Loucy (cell line): ENCODE measurements at regions not wholly inside any gene's neighbourhood (a gene's known extent, or its start where the extent isn't known, plus 50 kb on each side); places are given as distances from the start of the nearest gene placed in this dataset.

ENCODE experiments used
- H2AFZ ChIP-seq: fragments of 200-600 bp; sonication (generic); 2 replicates; pipeline ENCODE4 v1.6.0; 2016; ENCODE audit warnings: antibody characterized with exemption, mild to moderate bottlenecking, low read length, moderate library complexity
- H3F3A ChIP-seq: fragments of 200-600 bp; 2 replicates; pipeline ENCODE4 v1.6.0; 2016; ENCODE audit warnings: antibody characterized with exemption, low read depth, mild to moderate bottlenecking
- H3K27me3 ChIP-seq: fragments of 200-600 bp; sonication (generic); 2 replicates; pipeline ENCODE4 v1.6.1; 2014; ENCODE audit warnings: low read length, mild to moderate bottlenecking; ENCODE audit not compliant: insufficient read depth, poor library complexity, severe bottlenecking
- H3K36me3 ChIP-seq: fragments of 200-600 bp; sonication (generic); 2 replicates; pipeline ENCODE4 v1.6.1; 2016; ENCODE audit warnings: low read length; ENCODE audit not compliant: insufficient read depth
- H3K4me1 ChIP-seq: fragments of 200-600 bp; sonication (generic); 2 replicates; pipeline ENCODE4 v1.5.1; 2014; ENCODE audit warnings: low read length, mild to moderate bottlenecking; ENCODE audit not compliant: insufficient read depth, poor library complexity, severe bottlenecking
- H3K4me2 ChIP-seq: fragments of 200-600 bp; sonication (generic); 2 replicates; pipeline ENCODE4 v1.6.0; 2014; ENCODE audit warnings: antibody characterized with exemption, low read length, low read depth, mild to moderate bottlenecking; ENCODE audit not compliant: poor library complexity, severe bottlenecking
- H3K4me3 ChIP-seq: fragments of 200-600 bp; sonication (generic); 2 replicates; pipeline ENCODE4 v1.5.1; 2014; ENCODE audit warnings: low read length, mild to moderate bottlenecking, mixed read lengths; ENCODE audit not compliant: poor library complexity, severe bottlenecking
- H3K79me2 ChIP-seq: fragments of 200-600 bp; sonication (generic); 2 replicates; pipeline ENCODE4 v1.6.1; 2014; ENCODE audit warnings: low read length; ENCODE audit not compliant: insufficient read depth
- H3K9ac ChIP-seq: fragments of 200-600 bp; sonication (generic); 2 replicates; pipeline ENCODE4 v1.6.0; 2014; ENCODE audit warnings: mild to moderate bottlenecking, low read depth, low read length, moderate library complexity; ENCODE audit not compliant: poor library complexity, severe bottlenecking
- H3K9me2 ChIP-seq: fragments of 200-600 bp; sonication (generic); replicated peaks from 2 replicates; pipeline ENCODE4 v1.6.1; 2016; ENCODE audit warnings: low read depth, low read length, mixed read lengths
- H3K9me3 ChIP-seq: fragments of 200-600 bp; sonication (generic); 2 replicates; pipeline ENCODE4 v1.6.1; 2014; ENCODE audit warnings: mild to moderate bottlenecking, antibody characterized with exemption, low read length, low read depth; ENCODE audit not compliant: insufficient read depth
- H4K20me1 ChIP-seq: fragments of 200-600 bp; sonication (generic); 2 replicates; pipeline ENCODE4 v1.6.0; 2014; ENCODE audit warnings: antibody characterized with exemption, low read length, mild to moderate bottlenecking; ENCODE audit not compliant: insufficient read depth, poor library complexity, severe bottlenecking
- EZH2phosphoT487 ChIP-seq: fragments of 200-600 bp; IDR thresholded peaks from 2 replicates; pipeline ENCODE4 v1.6.1; 2018; ENCODE audit warnings: antibody characterized with exemption, mild to moderate bottlenecking, moderate library complexity, borderline replicate concordance
- TF ChIP-seq, protein P1 (sequence below): fragments of 200-600 bp; sonication (generic); conservative IDR thresholded peaks from 2 replicates; pipeline ENCODE4 v1.5.1; 2014; ENCODE audit warnings: mild to moderate bottlenecking, antibody characterized with exemption, low read length

DNA sequence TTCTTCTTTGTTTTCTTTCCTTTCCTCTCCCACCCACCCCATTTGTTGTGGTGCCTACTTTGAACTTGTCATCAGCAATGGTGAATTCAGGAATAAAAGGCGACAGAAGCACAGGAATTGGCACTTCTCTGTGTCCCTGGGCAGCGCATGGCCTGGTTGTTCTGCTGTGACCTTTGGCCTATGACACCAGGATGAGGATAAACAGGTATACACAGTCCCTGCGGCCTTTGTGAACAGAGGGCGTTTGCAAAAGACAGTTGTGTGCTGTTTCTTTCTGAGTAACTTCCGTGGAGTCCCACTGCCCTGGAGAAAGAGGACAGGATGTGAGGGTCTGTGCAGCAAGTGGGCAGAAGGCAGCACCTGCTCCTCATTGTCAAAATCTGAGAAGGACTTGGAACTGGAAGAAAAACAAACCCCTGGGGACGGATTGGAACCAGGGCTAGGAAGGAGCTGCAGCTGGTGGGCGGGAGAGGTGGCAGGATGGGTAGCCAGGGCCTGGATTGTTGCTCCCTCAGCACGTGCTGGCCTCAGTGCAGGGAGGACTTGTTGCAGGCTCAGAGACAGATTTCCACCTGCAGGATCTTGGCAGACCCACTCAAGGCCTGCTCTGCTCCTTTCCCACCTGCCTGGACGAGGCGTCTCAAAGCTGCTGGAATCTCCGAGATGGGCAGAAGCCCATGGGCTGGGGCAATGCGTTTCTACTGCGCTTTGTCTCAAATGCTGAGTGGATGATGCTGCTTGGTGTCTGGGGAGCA lies 159.5 kb downstream of the ACKR3 start:
- H3K9me2 ChIP-seq, result no peaks in the 10 kb centered on the region
- H3K27me3 ChIP-seq, result no peaks in the 10 kb centered on the region
- no peaks in the 10 kb centered on the region for H3K36me3 ChIP-seq
- no peak for TF ChIP-seq EZH2phosphoT487
- TF ChIP-seq, protein P1, sequence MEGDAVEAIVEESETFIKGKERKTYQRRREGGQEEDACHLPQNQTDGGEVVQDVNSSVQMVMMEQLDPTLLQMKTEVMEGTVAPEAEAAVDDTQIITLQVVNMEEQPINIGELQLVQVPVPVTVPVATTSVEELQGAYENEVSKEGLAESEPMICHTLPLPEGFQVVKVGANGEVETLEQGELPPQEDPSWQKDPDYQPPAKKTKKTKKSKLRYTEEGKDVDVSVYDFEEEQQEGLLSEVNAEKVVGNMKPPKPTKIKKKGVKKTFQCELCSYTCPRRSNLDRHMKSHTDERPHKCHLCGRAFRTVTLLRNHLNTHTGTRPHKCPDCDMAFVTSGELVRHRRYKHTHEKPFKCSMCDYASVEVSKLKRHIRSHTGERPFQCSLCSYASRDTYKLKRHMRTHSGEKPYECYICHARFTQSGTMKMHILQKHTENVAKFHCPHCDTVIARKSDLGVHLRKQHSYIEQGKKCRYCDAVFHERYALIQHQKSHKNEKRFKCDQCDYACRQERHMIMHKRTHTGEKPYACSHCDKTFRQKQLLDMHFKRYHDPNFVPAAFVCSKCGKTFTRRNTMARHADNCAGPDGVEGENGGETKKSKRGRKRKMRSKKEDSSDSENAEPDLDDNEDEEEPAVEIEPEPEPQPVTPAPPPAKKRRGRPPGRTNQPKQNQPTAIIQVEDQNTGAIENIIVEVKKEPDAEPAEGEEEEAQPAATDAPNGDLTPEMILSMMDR, result no peak
- H3K4me1 ChIP-seq, result no peaks in the 10 kb centered on the region
- no peak overlapping the region for H3K9ac ChIP-seq
- H3K9me3 ChIP-seq, result no peaks in the 10 kb centered on the region
- no peak overlapping the region for H3K4me3 ChIP-seq
- H4K20me1 ChIP-seq, result no peaks in the 10 kb centered on the region
- no peak overlapping the region for H2AFZ ChIP-seq
- H3K4me2 ChIP-seq, result no peak overlapping the region
- no peaks in the 10 kb centered on the region for H3K79me2 ChIP-seq
- no peaks in the 10 kb centered on the region for H3F3A ChIP-seq

DNA sequence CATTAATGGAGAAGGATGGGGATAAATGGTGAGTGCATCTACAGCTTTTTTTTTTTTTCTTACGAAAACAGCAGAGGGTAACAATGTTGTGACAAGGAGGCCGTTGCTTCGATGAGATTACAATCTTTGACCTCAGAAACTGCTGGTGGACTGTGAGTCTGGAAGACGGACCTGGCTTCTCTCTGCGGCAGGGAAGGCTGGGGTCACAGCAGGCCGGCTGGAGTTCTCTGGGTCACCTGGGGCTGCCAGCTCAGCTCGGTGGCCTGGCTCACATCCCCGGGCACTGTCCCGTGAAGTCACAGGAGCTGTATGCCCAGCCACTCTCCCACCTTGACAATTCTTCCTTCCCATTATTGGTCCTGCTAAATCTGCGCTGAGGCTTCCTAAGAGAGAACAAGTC lies 160.8 kb downstream of the ACKR3 start:
- Histone ChIP-seq H3K4me3 (no peak overlapping the region), H2AFZ (no peak overlapping the region), H3K4me1 (no peaks in the 10 kb centered on the region), H3K9ac (no peak overlapping the region), H4K20me1 (no peaks in the 10 kb centered on the region), H3K9me2 (no peaks in the 10 kb centered on the region), H3K27me3 (no peaks in the 10 kb centered on the region), H3K79me2 (no peaks in the 10 kb centered on the region), H3K36me3 (no peaks in the 10 kb centered on the region), H3F3A (no peaks in the 10 kb centered on the region), H3K9me3 (no peaks in the 10 kb centered on the region), H3K4me2 (no peak overlapping the region)
- TF ChIP-seq, protein P1, result no peak
- TF ChIP-seq EZH2phosphoT487, result no peak

DNA sequence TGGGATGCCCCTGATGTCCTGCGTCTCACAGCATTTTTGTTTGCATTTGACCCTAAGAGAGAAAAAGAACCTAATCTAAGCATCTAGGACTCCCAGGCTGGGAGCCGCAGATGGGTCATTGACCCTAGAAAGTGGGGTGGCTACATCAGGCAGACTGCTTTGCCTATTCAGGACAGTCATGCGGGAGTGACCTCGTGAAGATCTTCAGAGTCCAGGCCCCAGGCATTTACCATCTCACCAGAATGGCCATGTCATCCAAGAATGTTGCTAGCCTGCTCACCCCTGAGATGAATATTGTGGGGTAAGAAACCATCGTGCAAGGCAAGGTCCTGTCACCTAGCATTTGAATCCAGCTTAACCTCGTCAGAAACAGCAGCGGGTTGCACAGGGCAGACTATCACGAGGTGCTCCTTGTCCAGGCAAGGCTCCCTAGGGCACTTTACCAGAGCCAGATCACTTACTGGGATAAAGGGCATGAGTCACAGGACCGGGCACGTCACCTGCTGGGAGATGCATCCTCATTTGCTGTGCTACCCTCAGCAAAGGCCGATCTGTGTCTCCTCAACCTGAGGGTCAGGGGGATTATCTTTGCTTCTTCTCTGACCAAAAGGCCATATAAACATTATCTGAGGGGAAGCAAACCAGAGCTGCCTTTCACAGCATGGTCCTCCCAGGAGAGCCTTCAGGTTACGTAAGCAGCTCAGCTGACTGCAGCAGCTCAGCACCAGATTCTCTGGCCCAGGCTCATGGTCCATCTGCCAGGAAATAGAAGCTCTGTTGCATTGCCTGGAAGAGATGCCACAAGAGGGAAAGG lies 162.3 kb downstream of the ACKR3 start:
- H3K9ac ChIP-seq, result no peak overlapping the region
- no peak overlapping the region for H3K4me2 ChIP-seq

More for the DNA sequence above, 162.3 kb downstream of the ACKR3 start:
- Histone ChIP-seq H3K36me3 (no peaks in the 10 kb centered on the region), H3K9me3 (no peaks in the 10 kb centered on the region), H2AFZ (no peak overlapping the region), H3K4me3 (no peak overlapping the region), H3K4me1 (no peaks in the 10 kb centered on the region), H4K20me1 (no peaks in the 10 kb centered on the region), H3K79me2 (no peaks in the 10 kb centered on the region), H3F3A (no peaks in the 10 kb centered on the region), H3K9me2 (no peaks in the 10 kb centered on the region), H3K27me3 (no peaks in the 10 kb centered on the region)
- TF ChIP-seq, protein P1, result no peak
- no peak for TF ChIP-seq EZH2phosphoT487
